A673 (cell line): ENCODE measurements at regions not wholly inside any gene's neighbourhood (a gene's known extent, or its start where the extent isn't known, plus 50 kb on each side); places are given as distances from the start of the nearest gene placed in this dataset.

Source experiments
- BruUV-seq: library from RNA; stranded (reverse); fragments of 400-500 nt; replicated peaks from 2 replicates; lab custom pipeline; 2021; lab: Mats Ljungman, UMichigan
- CTCF ChIA-PET: fragments of 300-600 bp; sonication (Branson Sonifier 250); formaldehyde crosslinking; loops from one replicate; lab custom pipeline; 2022; ENCODE audit warnings: antibody characterized with exemption; lab: Charles Lee
- POLR2A ChIA-PET: fragments of 300-600 bp; sonication (Branson Sonifier 250); formaldehyde crosslinking; loops from one replicate; lab custom pipeline; 2022; ENCODE audit warnings: antibody characterized with exemption; ENCODE audit not compliant: low non-redundant PET; lab: Charles Lee
- DNase-seq: peaks from one replicate; pipeline ENCODE4 v3.0.0-alpha.2; 2015; ENCODE audit warnings: low spot score
- H3K27ac ChIP-seq: fragments of 200-600 bp; sonication (generic); 2 replicates; pipeline ENCODE4 v1.5.1; 2016; ENCODE audit warnings: mixed run types, low read depth, mild to moderate bottlenecking, mixed read lengths, antibody characterized with exemption, low read length; ENCODE audit not compliant: poor library complexity, severe bottlenecking
- H3K27me3 ChIP-seq: fragments of 200-600 bp; sonication (generic); replicated peaks from 2 replicates; pipeline ENCODE4 v1.6.1; 2017; ENCODE audit warnings: mixed run types, low read depth, mild to moderate bottlenecking, mixed read lengths, antibody characterized with exemption, low read length; ENCODE audit not compliant: insufficient read depth, poor library complexity
- H3K36me3 ChIP-seq: fragments of 200-600 bp; sonication (generic); 2 replicates; pipeline ENCODE4 v1.6.1; 2016; ENCODE audit warnings: mixed run types, mild to moderate bottlenecking, mixed read lengths, antibody characterized with exemption, low read length; ENCODE audit not compliant: insufficient read depth, poor library complexity, severe bottlenecking
- H3K4me1 ChIP-seq: fragments of 200-600 bp; sonication (generic); 2 replicates; pipeline ENCODE4 v1.6.1; 2017; ENCODE audit warnings: mixed run types, mild to moderate bottlenecking, mixed read lengths, antibody characterized with exemption, low read length; ENCODE audit not compliant: insufficient read depth, poor library complexity, severe bottlenecking
- H3K4me3 ChIP-seq: fragments of 200-600 bp; sonication (generic); 2 replicates; pipeline ENCODE4 v1.5.1; 2016; ENCODE audit warnings: low read depth, mixed run types, mild to moderate bottlenecking, mixed read lengths, low read length; ENCODE audit not compliant: poor library complexity, severe bottlenecking
- H3K9me3 ChIP-seq: fragments of 200-600 bp; sonication (generic); 2 replicates; pipeline ENCODE4 v1.6.1; 2016; ENCODE audit warnings: mixed run types, low read depth, mild to moderate bottlenecking, mixed read lengths, antibody characterized with exemption, low read length; ENCODE audit not compliant: poor library complexity, severe bottlenecking
- CTCF ChIP-seq: fragments of 300-800, 200-600 bp; sonication (generic); conservative IDR thresholded peaks from 2 replicates; pipeline ENCODE4 v1.5.1; 2017; ENCODE audit warnings: low read depth, mild to moderate bottlenecking, antibody characterized with exemption, low read length, moderate library complexity, mixed read lengths
- EZH2 ChIP-seq: fragments of 200-600 bp; sonication (generic); IDR thresholded peaks from 2 replicates; pipeline ENCODE4 v1.6.1; 2017; ENCODE audit warnings: borderline replicate concordance, low read depth, mild to moderate bottlenecking, mixed read lengths, antibody characterized with exemption, low read length; ENCODE audit not compliant: poor library complexity, severe bottlenecking
- intact Hi-C: fragments of 100-400 bp; cut with micrococcal nuclease; formaldehyde crosslinking; loops from one replicate; pipeline ENCODE4 v1.10.0; 2022; ENCODE audit not compliant: unreplicated experiment

DNA sequence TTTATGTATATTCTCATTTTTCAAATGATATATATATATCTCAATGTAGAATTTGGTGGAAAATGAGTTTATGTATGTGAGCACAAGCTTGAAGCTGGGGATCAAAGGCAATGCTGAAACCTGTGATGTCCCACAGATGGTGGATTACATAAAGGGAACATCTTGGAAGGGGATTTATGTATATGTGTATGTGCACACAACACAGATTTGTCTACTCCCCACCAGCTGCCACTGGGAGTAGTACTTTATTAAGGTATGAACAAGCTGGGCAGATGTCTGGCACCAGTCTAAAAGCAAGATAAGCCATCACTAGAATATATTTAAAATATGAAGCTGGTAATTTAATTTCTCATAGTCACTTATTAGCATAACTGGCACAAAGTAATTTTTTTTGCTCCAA, 895.6 kb downstream of the SLC6A15 start:
- H3K27ac ChIP-seq: no peak overlapping the region
- ChIA-PET CTCF (no interaction called here), POLR2A (no interaction called here)
- no peak for DNase-seq
- H3K4me3 ChIP-seq: no peak overlapping the region
- intact Hi-C loops: no loop called here
- H3K27me3 ChIP-seq: no peaks in the 10 kb centered on the region
- H3K4me1 ChIP-seq: no peaks in the 10 kb centered on the region
- H3K36me3 ChIP-seq: no peaks in the 10 kb centered on the region
- TF ChIP-seq EZH2 (no peak), CTCF (no peak)
- BruUV-seq: no TSS peak
- no peaks in the 10 kb centered on the region for H3K9me3 ChIP-seq

DNA sequence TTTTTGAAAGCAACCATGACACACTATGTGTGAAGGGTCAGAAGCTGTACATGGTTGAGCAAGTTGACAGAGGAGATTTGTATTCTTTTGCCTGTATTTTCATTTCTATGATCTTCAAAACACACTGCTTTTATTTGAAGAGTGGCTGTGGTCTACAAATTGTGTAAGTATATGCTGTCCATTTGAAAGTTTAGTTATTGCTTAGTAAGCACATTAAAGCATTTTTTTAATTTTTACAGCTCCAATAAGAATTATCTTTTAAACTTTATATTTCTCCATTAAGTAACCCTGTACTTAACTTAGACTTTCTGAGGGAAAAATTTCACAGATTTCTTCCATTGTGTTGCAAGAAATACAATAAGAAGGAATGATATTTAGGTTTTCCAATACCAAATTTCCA, 915.2 kb downstream of the SLC6A15 start:
- BruUV-seq: no TSS peak
- Histone ChIP-seq H3K4me1 (no peaks in the 10 kb centered on the region), H3K9me3 (peaks cover 3% of the 10 kb centered on the region), H3K36me3 (no peaks in the 10 kb centered on the region), H3K4me3 (no peak overlapping the region), H3K27ac (no peak overlapping the region), H3K27me3 (no peaks in the 10 kb centered on the region)
- intact Hi-C loops: no loop called here
- POLR2A ChIA-PET: no interaction called here
- CTCF ChIA-PET: no interaction called here
- TF ChIP-seq EZH2 (no peak), CTCF (no peak)
- no peak for DNase-seq

DNA sequence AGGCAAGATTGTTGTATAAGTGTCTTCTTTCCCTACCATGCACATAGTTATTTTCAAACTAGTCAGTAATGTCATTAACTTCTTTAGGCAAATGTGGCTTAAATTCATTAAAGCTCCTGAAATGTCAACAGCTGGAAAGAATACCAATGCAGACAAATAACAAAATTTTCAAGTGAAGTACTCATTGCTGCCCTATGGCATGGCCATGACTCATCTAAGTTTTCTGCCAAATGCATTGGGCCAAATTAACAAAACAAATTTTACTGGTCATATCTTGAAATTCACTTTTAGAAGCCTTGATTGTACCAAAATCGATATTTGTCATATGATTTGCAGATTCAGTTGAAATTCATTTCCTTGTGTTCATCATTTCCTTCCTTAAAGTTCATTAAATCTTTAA, 915.9 kb downstream of the SLC6A15 start:
- Histone ChIP-seq H3K4me1 (no peaks in the 10 kb centered on the region), H3K36me3 (no peaks in the 10 kb centered on the region), H3K27ac (no peak overlapping the region), H3K27me3 (no peaks in the 10 kb centered on the region), H3K4me3 (no peak overlapping the region), H3K9me3 (peaks cover 3% of the 10 kb centered on the region)
- intact Hi-C loops: no loop called here
- POLR2A ChIA-PET: no interaction called here
- no peak for DNase-seq
- TF ChIP-seq EZH2 (no peak), CTCF (no peak)
- BruUV-seq: no TSS peak
- CTCF ChIA-PET: no interaction called here
